Hindlimb muscle (tissue), 1 donor: ENCODE measurements at regions not wholly inside any gene's neighbourhood (a gene's known extent, or its start where the extent isn't known, plus 50 kb on each side); places are given as distances from the start of the nearest gene placed in this dataset.
"Not testable (repeated sequence)": the region's sequence is repeated elsewhere in the genome, so short reads cannot be mapped to it uniquely, and the experiment has no call there.

Experiments used
- DNase-seq: peaks from one replicate; pipeline ENCODE4 v3.0.0-alpha.2; 2013

DNA sequence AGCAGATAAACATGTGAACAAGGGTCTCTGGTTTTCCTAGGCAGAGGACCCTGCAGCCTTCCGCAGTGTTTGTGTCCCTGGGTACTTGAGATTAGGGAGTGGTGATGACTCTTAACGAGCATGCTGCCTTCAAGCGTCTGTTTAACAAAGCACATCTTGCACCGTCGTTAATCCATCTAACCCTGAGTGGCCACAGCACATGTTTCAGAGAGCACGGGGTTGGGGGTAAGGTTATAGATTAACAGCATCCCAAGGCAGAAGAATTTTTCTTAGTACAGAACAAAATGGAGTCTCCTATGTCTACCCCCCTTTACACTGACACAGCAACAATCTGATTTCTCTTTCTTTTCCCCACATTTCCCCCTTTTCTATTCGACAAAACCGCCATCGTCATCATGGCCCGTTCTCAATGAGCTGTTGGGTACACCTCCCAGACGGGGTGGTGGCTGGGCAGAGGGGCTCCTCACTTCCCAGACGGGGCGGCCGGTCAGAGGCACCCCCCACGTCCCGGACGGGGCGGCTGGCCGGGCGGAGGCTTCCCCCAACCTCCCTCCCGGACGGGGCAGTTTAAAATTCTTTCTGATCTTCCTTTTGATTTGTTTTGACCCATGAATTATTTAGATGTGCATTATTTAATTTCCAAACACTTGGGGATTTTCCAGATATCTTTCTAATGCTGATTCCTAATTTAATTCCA, 171.7 kb upstream of the RAB6C start:
- DNase-seq: not testable (repeated sequence)

DNA sequence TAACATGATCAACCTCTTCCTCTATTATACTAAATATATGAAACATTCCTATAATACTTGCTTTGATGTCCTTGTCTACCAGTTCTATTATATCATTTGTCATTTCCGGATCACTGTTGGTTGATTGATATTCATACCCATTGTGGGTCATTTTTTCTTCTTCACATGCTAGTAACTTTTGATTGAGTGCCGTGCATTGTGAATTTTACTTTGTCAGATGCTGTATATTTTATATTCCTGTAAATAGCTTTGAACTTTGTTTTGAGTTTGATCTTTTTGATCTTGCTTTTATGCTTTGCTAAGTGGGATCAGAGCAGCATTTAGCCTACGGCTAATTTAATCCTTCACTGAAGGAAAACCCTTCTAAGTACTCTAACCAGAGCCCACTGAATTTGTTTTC, 168.9 kb upstream of the RAB6C start:
- no peak for DNase-seq

DNA sequence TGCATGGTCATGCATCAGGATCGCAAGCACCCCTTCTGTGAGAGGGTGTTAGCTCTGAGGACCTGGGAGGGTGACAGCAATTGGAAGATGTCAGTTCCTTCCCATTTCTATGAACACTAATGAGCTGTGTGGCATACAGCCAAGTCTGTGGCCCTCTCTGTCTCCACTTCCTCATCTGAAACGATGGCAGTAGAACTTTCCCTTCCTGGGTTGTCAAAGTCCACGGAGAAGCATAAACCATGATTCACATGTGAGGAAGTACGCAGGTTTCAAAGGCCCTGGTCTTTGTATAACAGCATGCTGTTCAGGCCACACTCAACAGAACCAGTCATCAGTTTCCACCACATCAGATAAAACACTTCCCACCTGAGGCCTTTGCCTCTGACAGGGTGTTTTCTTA, 167.4 kb upstream of the RAB6C start:
- peak; percentile 21 for DNase-seq

DNA sequence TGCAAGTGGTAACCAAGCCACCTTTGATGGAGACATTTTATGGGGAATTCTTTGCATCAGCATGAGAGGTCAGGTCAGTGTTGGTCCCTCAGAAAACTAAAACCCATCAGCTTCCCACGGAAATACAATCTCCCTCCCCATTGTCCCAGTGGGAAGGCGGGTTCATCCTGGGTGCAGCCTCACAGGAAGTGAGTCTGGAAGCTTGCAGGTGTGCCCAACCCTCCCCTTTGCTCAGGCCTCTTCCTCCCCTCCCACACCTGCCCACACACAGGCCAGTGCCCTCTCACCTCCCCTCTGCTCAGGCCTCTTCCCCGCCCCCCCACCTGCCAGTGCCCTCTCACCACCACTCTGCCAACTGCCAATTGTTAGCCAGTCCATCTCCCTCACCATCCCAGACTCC, 166.8 kb upstream of the RAB6C start:
- no peak for DNase-seq

DNA sequence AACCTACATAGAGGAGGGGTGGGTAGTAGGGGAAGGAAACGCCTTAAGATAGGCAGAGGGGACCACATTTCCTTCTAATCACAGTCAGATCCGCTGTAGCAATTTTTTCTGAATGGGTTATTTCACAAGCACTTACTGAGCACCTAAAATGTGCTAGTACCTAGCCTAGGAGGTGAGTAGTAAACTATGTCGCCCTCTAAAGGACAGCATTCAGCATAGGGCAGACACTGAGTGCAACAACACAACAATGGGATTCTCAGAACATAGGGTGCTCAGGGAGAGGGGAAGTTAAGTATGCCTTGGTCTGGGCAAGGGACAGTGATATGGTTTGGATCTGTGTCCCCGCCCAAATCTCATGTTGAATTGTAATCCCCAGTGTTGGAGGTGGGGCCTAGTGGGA, 166.1 kb upstream of the RAB6C start:
- no peak for DNase-seq

DNA sequence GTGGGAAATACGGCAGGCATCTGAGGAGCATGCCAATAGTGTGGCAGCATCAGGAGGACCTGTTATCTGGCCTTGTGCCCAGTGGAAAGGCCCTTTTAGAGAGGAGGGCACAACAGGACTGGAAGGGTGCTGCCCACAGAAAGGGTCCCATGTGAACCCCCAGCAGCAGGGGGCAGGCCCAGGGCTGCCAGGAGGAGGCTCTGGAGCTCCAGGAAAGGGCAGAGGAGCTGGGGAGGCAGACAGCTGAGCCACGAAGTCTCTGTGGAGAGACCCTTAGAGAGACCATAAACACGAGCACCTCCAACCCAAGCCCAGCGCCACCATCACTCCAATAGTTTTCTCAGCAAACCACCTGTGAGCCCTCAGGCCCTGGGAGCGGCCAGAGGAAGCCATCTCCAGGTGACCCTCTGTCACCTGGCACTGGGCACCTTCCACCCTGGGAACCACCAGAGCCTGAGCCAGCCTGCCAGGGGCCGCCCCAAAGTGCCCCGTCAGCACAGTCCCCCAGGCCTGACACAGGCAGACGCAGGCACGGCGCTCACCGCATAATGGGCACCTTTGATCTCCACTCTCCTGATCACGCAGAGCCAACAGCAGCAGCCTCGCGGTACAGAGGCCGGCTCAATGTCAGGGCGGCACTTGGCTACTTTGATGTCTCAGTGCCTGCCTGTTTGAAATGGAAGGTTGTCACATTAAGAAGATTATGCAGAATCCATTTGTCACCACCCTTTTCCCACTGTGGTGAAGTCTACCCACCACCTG, 162.5 kb upstream of the RAB6C start:
- no peak for DNase-seq

DNA sequence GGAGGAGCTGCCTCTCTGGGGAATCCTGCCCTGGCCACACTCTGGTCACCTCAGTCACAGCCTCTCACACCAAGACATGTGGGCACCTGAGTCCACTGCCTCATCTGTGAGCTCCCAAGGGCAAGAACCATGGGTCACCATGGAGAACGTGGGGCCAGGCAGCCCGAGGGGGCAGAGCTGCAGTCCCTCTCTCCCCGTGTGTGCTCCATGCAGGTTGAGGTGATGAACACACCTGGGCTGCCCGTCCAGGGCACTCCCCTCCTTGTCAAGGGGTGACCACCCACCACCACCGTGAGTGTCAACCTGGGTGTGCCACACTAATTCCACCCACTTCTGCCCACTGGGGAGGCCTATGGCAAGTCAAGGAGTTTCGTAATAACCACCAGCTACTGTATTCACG, 159.6 kb upstream of the RAB6C start:
- no peak for DNase-seq

DNA sequence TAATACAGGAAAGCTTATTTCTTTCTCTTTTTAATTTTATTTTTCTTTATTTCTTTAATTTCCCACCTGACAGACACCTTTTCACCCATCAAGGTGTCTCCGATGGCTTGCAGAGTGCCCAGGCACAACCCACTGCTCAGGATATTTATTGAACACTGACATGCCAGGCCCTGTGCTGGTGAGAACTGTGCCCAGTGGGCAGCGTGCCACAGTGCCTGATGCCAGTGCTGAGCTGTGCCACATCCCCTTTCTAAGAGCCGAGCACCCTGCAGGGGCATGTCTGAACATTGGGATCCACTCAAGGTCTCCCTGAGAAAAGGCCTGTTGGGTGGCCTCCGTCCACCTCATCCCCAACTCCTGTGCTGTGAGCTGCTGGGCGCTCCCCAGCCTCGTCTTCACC, 158.6 kb upstream of the RAB6C start:
- DNase-seq: no peak

DNA sequence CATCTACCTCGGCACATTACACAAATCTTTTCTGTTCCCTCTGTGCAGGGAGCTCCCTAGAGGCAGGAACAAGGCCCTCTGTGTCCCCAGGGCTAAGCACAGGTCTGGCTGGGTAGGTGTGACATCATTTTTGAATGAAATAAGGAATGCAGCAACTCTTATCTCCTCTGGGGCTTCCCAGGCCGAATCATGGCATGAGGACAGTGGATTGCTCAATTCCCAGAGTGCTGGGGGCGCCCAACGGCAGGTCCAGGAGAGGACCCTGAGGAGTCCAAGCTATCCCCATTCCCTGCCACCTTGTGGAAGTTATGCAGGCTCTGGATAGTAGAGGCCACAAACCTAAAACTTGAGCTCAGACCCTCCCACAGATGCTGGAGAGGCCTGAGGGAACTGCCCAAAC, 158.0 kb upstream of the RAB6C start:
- DNase-seq: no peak

DNA sequence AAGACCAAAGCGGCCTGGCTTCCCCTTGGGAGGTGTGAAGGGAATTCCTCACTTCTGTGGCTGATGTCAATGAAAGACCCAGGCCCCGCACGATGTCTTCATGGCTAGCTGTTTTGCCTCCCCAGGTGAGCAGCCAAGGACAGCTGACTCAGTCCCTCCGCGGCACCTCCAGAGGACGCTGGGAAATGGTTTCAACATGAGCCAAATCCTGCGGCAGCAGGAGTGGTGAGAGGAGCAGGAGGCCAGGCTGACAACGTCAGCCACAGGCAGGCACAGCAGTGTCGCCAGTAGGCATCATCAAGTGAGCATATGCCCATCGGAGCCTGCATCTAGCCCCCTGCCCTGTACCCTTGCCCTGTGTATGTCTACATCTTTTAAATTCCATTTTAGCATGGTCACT, 156.4 kb upstream of the RAB6C start:
- no peak for DNase-seq

DNA sequence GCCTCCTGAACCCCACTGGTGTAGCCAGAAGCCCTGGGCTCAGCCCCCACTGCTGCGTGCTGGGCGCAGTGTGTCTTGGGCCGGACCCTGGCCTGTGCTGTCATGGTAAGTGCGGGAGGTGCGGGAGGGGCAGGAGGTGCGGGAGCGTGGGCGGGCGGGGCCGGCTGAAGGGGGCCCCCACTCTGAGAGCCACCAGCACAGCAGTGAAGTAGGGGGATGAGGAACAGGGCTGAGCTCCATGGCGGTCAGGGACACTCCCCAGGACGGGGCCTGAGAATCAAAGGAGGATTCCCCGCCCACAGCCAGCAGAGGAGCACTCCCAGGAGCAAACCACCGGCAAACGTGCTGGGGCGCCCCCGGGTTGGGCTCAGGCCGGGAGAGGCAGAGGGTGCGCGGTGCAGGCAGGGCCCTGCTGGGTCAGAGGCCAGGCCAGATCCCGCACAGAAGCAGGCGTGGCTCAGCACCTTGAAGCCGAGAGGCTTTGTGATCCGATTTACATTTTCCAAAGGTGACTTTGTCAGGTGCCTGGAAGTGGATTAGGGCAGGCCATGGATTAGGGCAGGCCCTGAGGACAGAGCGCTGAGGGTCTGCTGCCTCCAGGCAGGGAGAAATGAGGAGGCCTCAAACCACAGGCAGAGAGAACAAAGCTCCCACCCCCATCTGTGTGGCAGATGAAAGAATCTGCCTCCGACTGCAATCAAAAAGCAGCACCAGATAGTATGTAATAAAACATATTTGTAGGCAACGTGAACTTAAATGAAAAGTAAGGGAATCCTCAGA, 152.0 kb upstream of the RAB6C start:
- DNase-seq: no peak

DNA sequence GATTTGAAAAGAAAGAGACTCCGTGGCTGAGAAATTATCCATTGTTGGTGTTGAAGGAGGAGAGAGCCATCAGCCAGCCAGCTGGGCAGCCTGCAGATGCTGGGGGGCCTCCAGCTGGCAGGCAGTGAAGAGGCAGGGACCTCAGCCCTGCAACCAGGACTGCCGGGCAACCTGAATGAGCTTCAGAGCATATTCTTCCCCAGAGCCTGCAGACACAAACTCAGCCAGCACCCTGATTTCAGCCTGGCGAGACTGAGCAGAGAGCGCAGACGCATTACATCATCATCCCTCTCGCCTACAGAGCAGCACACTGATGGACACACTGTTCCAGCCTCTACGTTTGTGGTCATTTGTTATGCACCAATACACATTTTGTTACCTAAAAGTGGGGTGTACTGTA, 150.7 kb upstream of the RAB6C start:
- no peak for DNase-seq

DNA sequence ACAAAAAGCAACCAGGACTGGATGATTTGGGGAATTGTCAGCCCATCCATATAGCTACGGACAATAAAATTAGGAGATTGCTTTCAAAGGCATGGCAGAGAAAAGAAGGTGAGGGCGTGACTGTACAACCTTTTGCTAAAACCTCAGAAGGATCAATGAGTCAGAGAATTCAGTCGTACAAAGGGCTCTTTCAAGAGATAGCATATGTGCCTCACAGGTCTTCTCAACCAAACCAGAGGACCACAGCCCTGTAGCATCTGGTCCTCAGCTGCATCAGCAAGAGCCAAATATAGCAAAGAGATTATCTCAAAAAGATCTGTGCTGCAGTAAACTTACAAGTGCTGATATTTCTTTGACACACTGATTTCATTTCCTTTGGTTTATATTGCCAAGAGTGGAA, 149.9 kb upstream of the RAB6C start:
- no peak for DNase-seq

DNA sequence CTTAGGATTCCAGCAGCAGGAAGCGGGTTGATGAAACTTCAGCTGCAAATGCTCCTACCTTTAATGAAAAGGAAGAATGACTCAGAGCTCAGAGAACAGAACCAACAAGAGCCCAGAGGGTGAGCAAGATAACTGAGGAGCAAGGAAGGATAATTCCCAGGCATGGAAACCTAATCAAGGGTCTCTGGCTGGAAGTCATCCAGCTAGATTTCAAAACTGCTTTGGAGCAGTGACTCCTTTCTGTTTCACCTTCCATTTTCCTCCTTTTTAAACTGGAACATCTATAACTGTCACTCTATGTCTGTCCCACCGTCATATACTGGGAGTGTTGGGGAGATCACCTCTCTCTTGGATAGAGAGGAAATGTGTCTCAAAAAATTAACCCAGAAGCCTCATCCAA, 148.4 kb upstream of the RAB6C start:
- DNase-seq: no peak

DNA sequence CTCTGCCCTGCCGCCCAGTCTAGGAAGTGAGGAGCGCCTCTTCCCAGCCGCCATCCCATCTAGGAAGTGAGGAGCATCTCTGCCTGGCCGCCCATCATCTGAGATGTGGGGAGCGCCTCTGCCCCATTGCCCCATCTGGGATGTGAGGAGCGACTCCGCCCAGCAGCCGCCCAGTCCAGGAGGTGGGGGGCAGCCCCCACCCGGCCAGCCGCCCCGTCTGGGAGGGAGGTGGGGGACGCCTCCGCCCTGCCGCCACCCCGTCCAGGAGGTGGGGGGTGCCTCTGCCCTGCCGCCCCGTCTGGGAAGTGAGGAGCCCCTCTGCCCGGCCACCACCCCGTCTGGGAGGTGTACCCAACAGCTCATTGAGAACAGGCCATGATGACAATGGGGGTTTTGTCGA, 146.0 kb upstream of the RAB6C start:
- not testable (repeated sequence) for DNase-seq

DNA sequence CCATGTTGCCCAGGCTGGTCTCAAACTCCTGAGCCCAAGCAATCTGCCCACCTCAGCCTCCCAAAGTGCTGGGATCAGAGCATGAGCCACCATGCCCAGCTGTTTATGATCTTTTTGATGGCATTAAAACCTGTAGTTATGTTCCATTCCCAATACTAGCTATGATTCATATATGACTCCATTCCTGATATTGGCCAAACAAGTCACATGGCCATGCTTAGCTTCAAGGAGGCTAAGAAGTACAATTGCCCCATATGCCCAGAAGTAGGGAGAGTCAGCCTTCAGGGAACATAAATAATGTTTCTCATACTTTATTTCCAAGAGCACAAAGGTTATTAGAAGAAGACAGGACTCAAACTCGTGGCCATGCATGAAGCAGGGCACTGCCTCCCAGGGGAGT, 132.4 kb upstream of the RAB6C start:
- no peak for DNase-seq

DNA sequence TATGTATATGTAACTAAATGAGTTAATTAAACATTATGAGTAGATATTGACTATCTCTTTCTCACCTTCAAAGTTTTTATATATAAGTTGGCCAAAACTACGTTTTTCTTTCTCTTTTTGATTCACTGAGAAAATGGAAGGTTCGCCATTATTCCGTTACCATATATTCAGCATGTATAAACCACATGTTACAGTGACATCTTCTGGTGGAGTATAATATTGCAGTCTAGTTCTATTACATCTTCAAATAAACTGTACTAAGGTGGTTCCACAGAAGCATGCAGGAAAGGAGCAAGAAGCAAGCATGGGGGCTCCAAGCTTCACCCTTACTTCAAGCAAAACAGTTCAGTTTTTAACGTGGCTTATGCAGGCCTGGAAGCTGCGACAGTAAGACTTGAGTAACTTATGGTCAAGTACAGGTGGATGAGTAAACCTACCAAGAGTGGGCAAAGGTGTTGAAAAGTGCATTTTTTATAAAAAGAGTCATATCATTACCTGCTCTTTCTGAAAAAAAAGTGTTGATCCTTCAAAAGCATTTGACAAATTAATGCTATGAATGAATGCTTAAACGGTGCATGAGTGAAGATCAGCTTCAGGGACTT, 129.8 kb upstream of the RAB6C start:
- peak; percentile 75 for DNase-seq

DNA sequence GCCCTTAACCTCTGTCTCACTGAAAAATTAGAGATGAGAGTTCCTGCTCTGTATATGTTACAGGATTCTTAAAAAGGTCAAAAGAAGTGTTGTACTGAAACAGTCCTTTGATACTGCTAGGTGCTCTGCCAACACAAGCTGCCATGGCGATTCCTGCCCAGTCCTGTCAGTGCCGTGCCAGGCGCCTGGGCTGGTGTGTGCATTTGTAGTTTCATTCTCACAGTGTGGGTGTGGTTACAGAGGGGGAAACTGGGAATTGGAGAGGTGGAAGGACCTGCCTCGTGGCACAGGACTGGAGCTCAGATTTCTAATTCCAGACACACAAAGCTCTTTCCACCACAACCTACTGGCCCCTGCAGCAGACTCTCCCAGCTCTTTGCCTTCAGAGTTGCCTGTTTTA, 122.3 kb upstream of the RAB6C start:
- no peak for DNase-seq

DNA sequence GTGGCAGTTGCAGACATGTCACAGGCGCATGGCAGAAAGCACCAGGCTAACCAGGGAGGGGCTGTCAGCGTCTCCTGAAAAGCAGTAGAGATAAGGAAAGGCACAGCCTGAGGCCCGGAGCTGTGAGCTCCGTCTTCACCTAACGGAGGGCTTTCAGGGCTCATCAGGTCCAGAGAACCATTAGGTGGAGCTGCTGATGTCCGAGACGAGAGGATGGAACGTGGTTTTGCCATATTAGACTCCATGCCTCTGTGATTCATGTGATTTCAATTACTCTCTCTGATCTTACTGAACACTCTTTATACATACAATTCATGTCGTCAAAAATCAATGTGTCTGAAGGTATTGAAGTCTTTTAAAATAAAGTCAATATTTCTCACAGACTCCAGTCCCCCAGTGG, 120.3 kb upstream of the RAB6C start:
- no peak for DNase-seq

DNA sequence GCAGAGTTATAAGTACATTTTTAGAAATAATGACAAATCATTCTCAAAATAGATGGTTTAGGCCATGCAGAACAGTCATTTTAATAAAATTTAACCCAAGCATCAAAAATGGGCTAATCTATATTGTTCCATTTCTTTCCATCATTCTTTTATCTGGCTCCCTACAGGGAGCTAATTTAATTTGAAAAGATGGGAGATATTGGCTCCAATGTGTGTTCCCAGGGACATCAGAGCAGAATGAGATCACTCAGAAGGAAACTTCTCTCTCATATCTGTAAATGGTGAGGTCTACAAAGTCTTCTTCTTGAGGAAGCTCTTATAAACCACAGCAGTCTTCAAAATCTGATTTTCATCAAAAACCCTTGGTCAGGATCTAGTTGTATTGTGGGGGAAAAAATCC, 119.4 kb upstream of the RAB6C start:
- DNase-seq: no peak

DNA sequence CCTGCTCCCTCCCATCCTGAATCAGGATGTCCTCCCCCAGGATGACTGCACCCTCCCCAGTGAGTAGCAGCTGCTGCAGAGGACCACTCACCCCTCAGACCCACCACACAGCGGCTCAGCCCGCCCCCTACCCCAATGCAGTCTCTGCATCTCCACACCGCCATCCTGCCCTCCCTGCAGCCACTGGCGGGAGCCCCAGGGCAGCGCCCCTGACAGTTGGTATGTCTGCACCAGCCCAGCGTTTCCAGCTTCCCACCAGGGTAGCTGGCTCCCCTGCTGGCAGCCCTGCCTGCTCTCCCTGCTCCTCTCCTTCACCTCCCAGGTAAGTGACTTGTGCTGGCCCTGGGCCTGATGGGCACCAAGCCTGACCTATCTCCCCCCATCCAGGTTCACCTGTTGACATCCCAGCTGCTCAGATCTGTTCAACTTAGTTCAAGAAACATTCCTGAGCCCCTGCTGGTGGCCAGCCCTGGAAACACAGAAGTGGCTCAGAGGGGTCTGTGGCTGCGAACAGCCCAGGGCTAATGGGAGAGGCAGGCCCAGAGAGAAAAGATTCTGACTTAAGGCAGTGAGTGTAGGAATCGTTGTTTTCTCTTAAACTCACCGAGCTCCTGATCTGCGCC, 117.7 kb upstream of the RAB6C start:
- no peak for DNase-seq

DNA sequence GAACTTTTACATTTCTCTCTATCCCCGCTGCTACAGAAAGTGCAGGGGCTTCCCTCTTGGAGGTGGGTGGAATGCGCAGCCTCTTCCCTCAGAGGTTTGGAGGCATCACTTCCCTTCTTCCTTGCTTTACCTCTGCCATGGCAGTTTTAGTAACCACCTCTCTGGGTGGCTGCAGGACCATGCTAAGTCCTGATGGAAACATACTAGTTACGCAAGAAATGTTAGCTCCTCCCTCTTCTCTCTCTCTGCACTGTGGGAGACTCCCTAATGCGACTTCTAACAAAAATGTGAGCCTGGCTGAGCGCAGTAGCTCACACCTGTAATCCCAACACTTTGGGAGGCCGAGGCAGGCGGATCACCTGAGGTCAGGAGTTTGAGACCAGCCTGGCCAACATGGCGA, 116.8 kb upstream of the RAB6C start:
- no peak for DNase-seq

DNA sequence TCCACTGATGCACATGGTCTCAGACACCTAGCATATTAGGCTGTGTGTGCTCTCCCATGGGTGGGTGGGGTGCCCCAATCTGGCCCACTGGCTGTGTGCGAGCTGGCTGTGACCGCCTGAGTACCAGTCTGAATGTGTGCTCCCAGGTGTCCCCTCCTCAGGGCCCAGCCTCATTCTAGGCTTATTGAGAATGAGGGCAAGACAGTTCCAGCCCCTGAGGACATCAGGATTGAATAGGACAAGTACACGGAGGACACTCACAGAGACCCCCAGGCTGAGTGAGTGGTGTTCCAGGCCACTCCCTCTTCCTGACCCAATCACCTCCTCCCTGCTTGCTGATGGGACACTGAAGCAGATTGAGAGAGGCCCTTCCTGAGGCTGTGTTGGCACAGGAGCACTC, 116.1 kb upstream of the RAB6C start:
- DNase-seq: no peak
